HepG2 (cell line): ENCODE measurements at regions not wholly inside any gene's neighbourhood (a gene's known extent, or its start where the extent isn't known, plus 50 kb on each side); places are given as distances from the start of the nearest gene placed in this dataset.

Experiments used
- ATAC-seq: fragments of 200-7000 bp; cut with Tn5 transposase; 3 replicates; pipeline ENCODE4 v1.9.1; 2020; ENCODE audit warnings: mild to moderate bottlenecking, moderate library complexity
- BruUV-seq: library from RNA; stranded (reverse); fragments of 400-500 nt; replicated peaks from 2 replicates; lab custom pipeline; 2021; lab: Mats Ljungman, UMichigan
- CTCF ChIA-PET: fragments of 300-600 bp; formaldehyde crosslinking; extraction: SDS; loops from one replicate; lab custom pipeline; 2021; ENCODE audit warnings: low total read pairs, inconsistent platforms, low intra/inter-chr PET ratio; lab: Yijun Ruan, JAX
- POLR2A ChIA-PET: fragments of 350-600 bp; sonication (Branson Sonifier 250); formaldehyde crosslinking; loops from one replicate; lab custom pipeline; 2020; ENCODE audit warnings: antibody characterized with exemption, inconsistent platforms; lab: Yijun Ruan, JAX
- DNase-seq: peaks from one replicate; pipeline ENCODE4 v3.0.0-alpha.2; 2015; ENCODE audit warnings: low spot score
- FAIRE-seq: peaks from 3 replicates; lab custom pipeline; 2011; peaks lifted over from hg19 to GRCh38; lab: Jason Lieb, UNC
- H2AFZ ChIP-seq: one replicate; pipeline ENCODE4 v1.6.1; 2011; ENCODE audit warnings: low read length, inconsistent platforms
- H3K27ac ChIP-seq: fragments of 300-600 bp; 3 replicates; pipeline ENCODE4 v1.8.0; 2011; ENCODE audit warnings: mixed run types, mild to moderate bottlenecking, mixed read lengths, low read length, inconsistent platforms; ENCODE audit not compliant: insufficient read depth; ENCODE audit errors: extremely low read length
- H3K27me3 ChIP-seq, 2 experiments: fragments of 200-600 bp in 1 of 2; 2 replicates in 1 of 2; 3 replicates in 1 of 2; pipeline versions ENCODE4 v1.6.0 to v1.8.0; 2011; ENCODE audit warnings: low read length in 2 of 2, mild to moderate bottlenecking in 2 of 2, moderate library complexity in 2 of 2, inconsistent platforms in 1 of 2; ENCODE audit not compliant: insufficient read depth in 2 of 2, control insufficient read depth in 1 of 2
- H3K36me3 ChIP-seq, 2 experiments: fragments of 200-600 bp in 1 of 2; replicated peaks in 1 of 2; 2 replicates in 1 of 2; 3 replicates in 1 of 2; pipeline versions ENCODE4 v1.5.1 to v1.8.0; 2011; ENCODE audit warnings: low read length in 2 of 2, inconsistent platforms in 1 of 2; ENCODE audit not compliant: insufficient read depth in 2 of 2, control insufficient read depth in 1 of 2
- H3K4me1 ChIP-seq: 2 replicates; pipeline ENCODE4 v1.5.1; 2012; ENCODE audit warnings: low read length, inconsistent platforms; ENCODE audit not compliant: insufficient read depth
- H3K4me2 ChIP-seq: 2 replicates; pipeline ENCODE4 v1.6.0; 2011; ENCODE audit warnings: low read depth, low read length, inconsistent platforms
- H3K4me3 ChIP-seq, 3 experiments: fragments of 200-600 bp in 1 of 3; sonication (generic), shearing (Covaris generic) in 1 of 3; replicated peaks in 1 of 3; 2 replicates each; pipeline ENCODE4 v1.5.1; 2011 to 2016; ENCODE audit warnings: low read length in 3 of 3, inconsistent platforms in 2 of 3, low read depth in 2 of 3, mild to moderate bottlenecking in 2 of 3, control low read depth in 1 of 3, mixed read lengths in 1 of 3; ENCODE audit not compliant: insufficient read depth in 1 of 3
- H3K79me2 ChIP-seq: one replicate; pipeline ENCODE4 v1.6.1; 2011; ENCODE audit warnings: low read length, inconsistent platforms; ENCODE audit not compliant: insufficient read depth
- H3K9ac ChIP-seq: 2 replicates; pipeline ENCODE4 v1.6.0; 2011; ENCODE audit warnings: mild to moderate bottlenecking, low read depth, low read length, inconsistent platforms; ENCODE audit not compliant: insufficient read depth
- H3K9me3 ChIP-seq: 2 replicates; pipeline ENCODE4 v1.5.1; 2012; ENCODE audit warnings: mild to moderate bottlenecking, low read length
- H4K20me1 ChIP-seq: 2 replicates; pipeline ENCODE4 v1.6.0; 2011; ENCODE audit warnings: inconsistent platforms, mild to moderate bottlenecking, low read length, moderate library complexity; ENCODE audit not compliant: insufficient read depth
- AFF4 ChIP-seq: sonication (generic); formaldehyde crosslinking; IDR thresholded peaks from 2 replicates; pipeline ENCODE4 v1.4.0; 2020; ENCODE audit warnings: missing genetic modification reagents
- DMAP1 ChIP-seq: IDR thresholded peaks from 2 replicates; pipeline ENCODE4 v1.6.1; 2016
- ELK4 ChIP-seq: sonication (generic); formaldehyde crosslinking; IDR thresholded peaks from 2 replicates; pipeline ENCODE4 v1.9.0; 2021; ENCODE audit warnings: missing genetic modification reagents, borderline replicate concordance
- SIX1 ChIP-seq: sonication (generic); formaldehyde crosslinking; IDR thresholded peaks from 2 replicates; pipeline ENCODE4 v1.4.0; 2020; ENCODE audit warnings: missing genetic modification reagents, borderline replicate concordance
- ZNF740 ChIP-seq: sonication (generic); formaldehyde crosslinking; IDR thresholded peaks from 2 replicates; pipeline ENCODE4 v1.4.0; 2020; ENCODE audit warnings: missing genetic modification reagents
- ZNF773 ChIP-seq: sonication (generic); formaldehyde crosslinking; IDR thresholded peaks from 2 replicates; pipeline ENCODE4 v1.4.0; 2020; ENCODE audit warnings: missing genetic modification reagents, borderline replicate concordance
- WGBS: methylation state at CpG from one replicate; pipeline ENCODE4 v1.1.6; 2017; ENCODE audit warnings: low lambda C conversion rate; 5-methylcytosine and 5-hydroxymethylcytosine counted together
- in situ Hi-C: cut with HindIII; loops from 2 replicates; pipeline ENCODE4 v1.10.0; 2017; ENCODE audit warnings: low pct_unique_long_range_greater_than_20kb; ENCODE audit not compliant: extremely low pct_ligation_motif_present
- intact Hi-C: fragments of 100-400 bp; cut with micrococcal nuclease; formaldehyde crosslinking; loops from one replicate; pipeline ENCODE4 v1.10.0; 2022; ENCODE audit not compliant: unreplicated experiment

- TF ChIP-seq AFF4 (CRISPR knock-in tag) (no peak), SIX1 (CRISPR knock-in tag) (no peak), ELK4 (CRISPR knock-in tag) (no peak), ZNF740 (CRISPR knock-in tag) (no peak), DMAP1 (CRISPR knock-in tag) (no peak)
Measured at GRCh38 chr21:25179116-25179515, 428.2 kb downstream of the MRPL39 start (continued).

GRCh38 chr21:25176637-25177412 is 430.5 kb downstream of the MRPL39 start:
- H3K4me3 ChIP-seq, result no peak overlapping the region
- no peak for DNase-seq
- H3K79me2 ChIP-seq, result no peaks in the 10 kb centered on the region
- H3K27me3 ChIP-seq, result no peaks in the 10 kb centered on the region
- BruUV-seq, result no TSS peak
- ChIA-PET POLR2A (no interaction called here), CTCF (no interaction called here)
- no peak overlapping the region for H3K27ac ChIP-seq
- H3K9me3 ChIP-seq, result peaks cover 93% of the 10 kb centered on the region
- no peaks in the 10 kb centered on the region for H4K20me1 ChIP-seq
- FAIRE-seq, result no peak
- WGBS, result 2% methylated on average over 5 of the region's 5 CpGs
- intact Hi-C loops, result no loop called here
- in situ Hi-C loops, result no loop called here
- H3K4me2 ChIP-seq, result no peak overlapping the region
- ATAC-seq, result no peak
- no peak overlapping the region for H3K9ac ChIP-seq
- H3K36me3 ChIP-seq, result no peaks in the 10 kb centered on the region
- no peak overlapping the region for H2AFZ ChIP-seq
- H3K4me1 ChIP-seq, result no peaks in the 10 kb centered on the region
- TF ChIP-seq ZNF773 (CRISPR knock-in tag), result no peak
- TF ChIP-seq, all 625 proteins: peak for 0
